ENCODE measurements at regions not wholly inside any gene's neighbourhood (a gene's known extent, or its start where the extent isn't known, plus 50 kb on each side); places are given as distances from the start of the nearest gene placed in this dataset.

- no peak for DNase-seq
- Histone ChIP-seq H3K4ac (ENCODE audit: low read depth, low read length) (no peak overlapping the region), H3K18ac (ENCODE audit: insufficient read length, low read depth, low read length) (no peak overlapping the region), H3K14ac (ENCODE audit: insufficient read depth, low read length) (no peak overlapping the region), H2AFZ (ENCODE audit: low read length) (no peak overlapping the region), H2BK5ac (ENCODE audit: insufficient read length, low read length) (no peak overlapping the region), H3K4me2 (ENCODE audit: insufficient read depth, insufficient read length, low read length) (no peak overlapping the region), H4K20me1 (ENCODE audit: control insufficient read depth, insufficient read depth, insufficient read length) (no peaks in the 10 kb centered on the region), H4K91ac (ENCODE audit: insufficient read length, low read depth, low read length) (no peak overlapping the region), H3K79me1 (ENCODE audit: insufficient read depth, low read depth, low read length, poor library complexity, severe bottlenecking) (no peaks in the 10 kb centered on the region), H3K27me3 (ENCODE audit: insufficient read depth, low read length) (no peaks in the 10 kb centered on the region), H3K4me1 (ENCODE audit: insufficient read depth, low read length) (peaks cover 2% of the 10 kb centered on the region; the same call in 1 of the 2 replicates), H4K5ac (ENCODE audit: insufficient read length, low read depth, low read length) (no peak overlapping the region), H2BK120ac (ENCODE audit: low read depth, low read length, poor library complexity, severe bottlenecking) (no peak overlapping the region), H2BK20ac (ENCODE audit: low read depth, low read length, poor library complexity, severe bottlenecking) (no peak overlapping the region), H3K27ac (ENCODE audit: insufficient read length, low read depth, low read length) (no peak overlapping the region), H4K8ac (replicated peaks; ENCODE audit: insufficient read length, low read depth, low read length) (no peak overlapping the region), H3K23ac (ENCODE audit: insufficient read length, low read depth, low read length) (no peak overlapping the region), H3K9ac (ENCODE audit: extremely low read depth, insufficient read length, low read length) (no peak overlapping the region), H3K9me3 (ENCODE audit: control insufficient read depth, low read depth, low read length) (no peaks in the 10 kb centered on the region), H3K56ac (ENCODE audit: insufficient read length, low read depth, low read length) (no peak overlapping the region), H3T11ph (ENCODE audit: low read length) (no peak overlapping the region), H2BK12ac (ENCODE audit: insufficient read length, low read depth, low read length) (no peak overlapping the region), H2AK5ac (ENCODE audit: insufficient read length, low read length) (no peak overlapping the region), H3K23me2 (ENCODE audit: insufficient read length, low read depth, low read length, poor library complexity, severe bottlenecking) (no peaks in the 10 kb centered on the region), H2BK15ac (ENCODE audit: low read depth, low read length) (no peak overlapping the region), H3K79me2 (ENCODE audit: insufficient read depth, low read length) (no peaks in the 10 kb centered on the region)
- no peak overlapping the region for H3K4me3 Mint-ChIP-seq
- H3K36me3 Mint-ChIP-seq (ENCODE audit: insufficient read depth in 1 of 3, low read depth in 3 of 3): no peaks in the 10 kb centered on the region
- WGBS (ENCODE audit: extremely low coverage, insufficient read length, low lambda C conversion rate): no CpG with 5 or more reads among the region's 2 CpGs
- no peak overlapping the region for H3K27ac Mint-ChIP-seq
- peaks cover 8 to 9% of the 10 kb centered on the region in 2 experiments for H3K4me1 Mint-ChIP-seq
- TF ChIP-seq, protein P1, sequence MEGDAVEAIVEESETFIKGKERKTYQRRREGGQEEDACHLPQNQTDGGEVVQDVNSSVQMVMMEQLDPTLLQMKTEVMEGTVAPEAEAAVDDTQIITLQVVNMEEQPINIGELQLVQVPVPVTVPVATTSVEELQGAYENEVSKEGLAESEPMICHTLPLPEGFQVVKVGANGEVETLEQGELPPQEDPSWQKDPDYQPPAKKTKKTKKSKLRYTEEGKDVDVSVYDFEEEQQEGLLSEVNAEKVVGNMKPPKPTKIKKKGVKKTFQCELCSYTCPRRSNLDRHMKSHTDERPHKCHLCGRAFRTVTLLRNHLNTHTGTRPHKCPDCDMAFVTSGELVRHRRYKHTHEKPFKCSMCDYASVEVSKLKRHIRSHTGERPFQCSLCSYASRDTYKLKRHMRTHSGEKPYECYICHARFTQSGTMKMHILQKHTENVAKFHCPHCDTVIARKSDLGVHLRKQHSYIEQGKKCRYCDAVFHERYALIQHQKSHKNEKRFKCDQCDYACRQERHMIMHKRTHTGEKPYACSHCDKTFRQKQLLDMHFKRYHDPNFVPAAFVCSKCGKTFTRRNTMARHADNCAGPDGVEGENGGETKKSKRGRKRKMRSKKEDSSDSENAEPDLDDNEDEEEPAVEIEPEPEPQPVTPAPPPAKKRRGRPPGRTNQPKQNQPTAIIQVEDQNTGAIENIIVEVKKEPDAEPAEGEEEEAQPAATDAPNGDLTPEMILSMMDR (conservative IDR thresholded peaks at IDR 0.05): no peak
- H3K9me3 Mint-ChIP-seq: no peaks in the 10 kb centered on the region; a peak in 1 of 5 replicates
- peaks cover 7% of the 10 kb centered on the region for H3K27me3 Mint-ChIP-seq (ENCODE audit: low read depth)
Observed at GRCh38 chr6:6851949-6852261, 255.9 kb upstream of the RREB1 start.
